ENCODE measurements at regions not wholly inside any gene's neighbourhood (a gene's known extent, or its start where the extent isn't known, plus 50 kb on each side); places are given as distances from the start of the nearest gene placed in this dataset.

- no peak overlapping the region for H3K4me3 ChIP-seq
- no peaks in the 10 kb centered on the region for H3K4me1 ChIP-seq
- H3K27ac ChIP-seq = no peak overlapping the region
- no peak for TF ChIP-seq CTCF (IDR thresholded peaks at IDR 0.05)
- H3K9me3 ChIP-seq = no peaks in the 10 kb centered on the region
- H3K27me3 ChIP-seq = no peaks in the 10 kb centered on the region
- no peak for DNase-seq (ENCODE audit: low spot score)
- no peaks in the 10 kb centered on the region for H3K36me3 ChIP-seq
Observed at GRCh38 chr4:151885123-151885522, 124.3 kb upstream of the GATB start.

GRCh38 chr4:151883747-151884146 lies 122.9 kb upstream of the GATB start:
- H3K36me3 ChIP-seq = no peaks in the 10 kb centered on the region
- no peak for DNase-seq (ENCODE audit: low spot score)
- H3K4me1 ChIP-seq = no peaks in the 10 kb centered on the region
- H3K27me3 ChIP-seq = no peaks in the 10 kb centered on the region
- no peak overlapping the region for H3K27ac ChIP-seq
- H3K4me3 ChIP-seq = no peak overlapping the region
- no peaks in the 10 kb centered on the region for H3K9me3 ChIP-seq
- no peak for TF ChIP-seq CTCF (IDR thresholded peaks at IDR 0.05)

- H3K27ac ChIP-seq = no peak overlapping the region
- H3K4me3 ChIP-seq = no peak overlapping the region
- no peaks in the 10 kb centered on the region for H3K27me3 ChIP-seq
Observed at GRCh38 chr4:151882072-151882803, 121.4 kb upstream of the GATB start.

GRCh38 chr4:151879705-151880445 lies 119.1 kb upstream of the GATB start:
- no peak overlapping the region for H3K27ac ChIP-seq
- H3K4me1 ChIP-seq = no peaks in the 10 kb centered on the region
- H3K36me3 ChIP-seq = no peaks in the 10 kb centered on the region
- no peak overlapping the region for H3K4me3 ChIP-seq
- H3K9me3 ChIP-seq = no peaks in the 10 kb centered on the region
- TF ChIP-seq CTCF (IDR thresholded peaks at IDR 0.05) = no peak
- no peaks in the 10 kb centered on the region for H3K27me3 ChIP-seq
- DNase-seq (ENCODE audit: low spot score) = no peak

More at GRCh38 chr4:151882072-151882803, 121.4 kb upstream of the GATB start:
- no peak for DNase-seq (ENCODE audit: low spot score)
- H3K9me3 ChIP-seq = no peaks in the 10 kb centered on the region
- no peak for TF ChIP-seq CTCF (IDR thresholded peaks at IDR 0.05)
- H3K4me1 ChIP-seq = no peaks in the 10 kb centered on the region
- H3K36me3 ChIP-seq = no peaks in the 10 kb centered on the region

- Histone ChIP-seq H3K36me3 (no peaks in the 10 kb centered on the region), H3K4me1 (no peaks in the 10 kb centered on the region), H3K27ac (no peak overlapping the region), H3K9me3 (no peaks in the 10 kb centered on the region), H3K4me3 (no peak overlapping the region), H3K27me3 (no peaks in the 10 kb centered on the region)
- no peak for DNase-seq (ENCODE audit: low spot score)
- no peak for TF ChIP-seq CTCF (IDR thresholded peaks at IDR 0.05)
Observed at GRCh38 chr4:151876381-151876988, 115.7 kb upstream of the GATB start.
